ENCODE measurements at regions not wholly inside any gene's neighbourhood (a gene's known extent, or its start where the extent isn't known, plus 50 kb on each side); places are given as distances from the start of the nearest gene placed in this dataset.

- no peaks in the 10 kb centered on the region for H3K27me3 ChIP-seq (ENCODE audit: insufficient read depth, low read length, poor library complexity, severe bottlenecking)
- no peak for TF ChIP-seq CTCF (conservative IDR thresholded peaks at IDR 0.05; ENCODE audit: low read length)
- TF ChIP-seq EZH2phosphoT487 (IDR thresholded peaks at IDR 0.05; ENCODE audit: borderline replicate concordance), result no peak
- H3F3A ChIP-seq (ENCODE audit: low read depth), result no peaks in the 10 kb centered on the region
- no peak overlapping the region for H3K4me3 ChIP-seq (ENCODE audit: low read length, poor library complexity, severe bottlenecking)
- no peaks in the 10 kb centered on the region for H3K9me2 ChIP-seq (replicated peaks; ENCODE audit: low read depth, low read length)
- no peaks in the 10 kb centered on the region for H3K4me1 ChIP-seq (ENCODE audit: insufficient read depth, low read length, poor library complexity, severe bottlenecking)
- H2AFZ ChIP-seq (ENCODE audit: low read length), result no peak overlapping the region
- no peak overlapping the region for H3K9ac ChIP-seq (ENCODE audit: low read depth, low read length, poor library complexity, severe bottlenecking)
- no peaks in the 10 kb centered on the region for H4K20me1 ChIP-seq (ENCODE audit: insufficient read depth, low read length, poor library complexity, severe bottlenecking)
- no peak overlapping the region for H3K4me2 ChIP-seq (ENCODE audit: low read depth, low read length, poor library complexity, severe bottlenecking)
- H3K36me3 ChIP-seq (ENCODE audit: insufficient read depth, low read length), result no peaks in the 10 kb centered on the region
- H3K79me2 ChIP-seq (ENCODE audit: insufficient read depth, low read length), result no peaks in the 10 kb centered on the region
- peaks cover 4% of the 10 kb centered on the region; the same call in 1 of the 2 replicates for H3K9me3 ChIP-seq (ENCODE audit: insufficient read depth, low read depth, low read length)
Observed at GRCh38 chr13:34017231-34017630, 199.3 kb downstream of the RFC3 start.

- Histone ChIP-seq H3K4me2 (ENCODE audit: low read depth, low read length, poor library complexity, severe bottlenecking) (no peak overlapping the region), H3K36me3 (ENCODE audit: insufficient read depth, low read length) (no peaks in the 10 kb centered on the region), H3K9me2 (replicated peaks; ENCODE audit: low read depth, low read length) (no peaks in the 10 kb centered on the region), H4K20me1 (ENCODE audit: insufficient read depth, low read length, poor library complexity, severe bottlenecking) (no peaks in the 10 kb centered on the region), H3K4me1 (ENCODE audit: insufficient read depth, low read length, poor library complexity, severe bottlenecking) (no peaks in the 10 kb centered on the region), H3K27me3 (ENCODE audit: insufficient read depth, low read length, poor library complexity, severe bottlenecking) (no peaks in the 10 kb centered on the region), H3K9ac (ENCODE audit: low read depth, low read length, poor library complexity, severe bottlenecking) (no peak overlapping the region), H3K4me3 (ENCODE audit: low read length, poor library complexity, severe bottlenecking) (no peak overlapping the region), H3F3A (ENCODE audit: low read depth) (no peaks in the 10 kb centered on the region), H2AFZ (ENCODE audit: low read length) (no peak overlapping the region), H3K79me2 (ENCODE audit: insufficient read depth, low read length) (no peaks in the 10 kb centered on the region), H3K9me3 (ENCODE audit: insufficient read depth, low read depth, low read length) (peaks cover 4% of the 10 kb centered on the region; the same call in 1 of the 2 replicates)
- TF ChIP-seq EZH2phosphoT487 (IDR thresholded peaks at IDR 0.05; ENCODE audit: borderline replicate concordance), result no peak
- no peak for TF ChIP-seq CTCF (conservative IDR thresholded peaks at IDR 0.05; ENCODE audit: low read length)
Observed at GRCh38 chr13:34019870-34020269, 201.9 kb downstream of the RFC3 start.

- no peak overlapping the region for H2AFZ ChIP-seq (ENCODE audit: low read length)
- H3K9ac ChIP-seq (ENCODE audit: low read depth, low read length, poor library complexity, severe bottlenecking), result no peak overlapping the region
- no peaks in the 10 kb centered on the region for H3K4me1 ChIP-seq (ENCODE audit: insufficient read depth, low read length, poor library complexity, severe bottlenecking)
- H3K27me3 ChIP-seq (ENCODE audit: insufficient read depth, low read length, poor library complexity, severe bottlenecking), result no peaks in the 10 kb centered on the region
- no peak overlapping the region for H3K4me2 ChIP-seq (ENCODE audit: low read depth, low read length, poor library complexity, severe bottlenecking)
- no peak for TF ChIP-seq CTCF (conservative IDR thresholded peaks at IDR 0.05; ENCODE audit: low read length)
- TF ChIP-seq EZH2phosphoT487 (IDR thresholded peaks at IDR 0.05; ENCODE audit: borderline replicate concordance), result no peak
- H3K9me3 ChIP-seq (ENCODE audit: insufficient read depth, low read depth, low read length), result peaks cover 4% of the 10 kb centered on the region; the same call in 1 of the 2 replicates
- H3K9me2 ChIP-seq (replicated peaks; ENCODE audit: low read depth, low read length), result no peaks in the 10 kb centered on the region
- no peaks in the 10 kb centered on the region for H4K20me1 ChIP-seq (ENCODE audit: insufficient read depth, low read length, poor library complexity, severe bottlenecking)
- H3K36me3 ChIP-seq (ENCODE audit: insufficient read depth, low read length), result no peaks in the 10 kb centered on the region
- H3K79me2 ChIP-seq (ENCODE audit: insufficient read depth, low read length), result no peaks in the 10 kb centered on the region
- no peak overlapping the region for H3K4me3 ChIP-seq (ENCODE audit: low read length, poor library complexity, severe bottlenecking)
- H3F3A ChIP-seq (ENCODE audit: low read depth), result no peaks in the 10 kb centered on the region
Observed at GRCh38 chr13:34020388-34020787, 202.4 kb downstream of the RFC3 start.
